ENCODE measurements at regions not wholly inside any gene's neighbourhood (a gene's known extent, or its start where the extent isn't known, plus 50 kb on each side); places are given as distances from the start of the nearest gene placed in this dataset.

- no peaks in the 10 kb centered on the region for H3K27me3 ChIP-seq
- H3K9me3 ChIP-seq: no peaks in the 10 kb centered on the region
- no peak overlapping the region for H3K27ac ChIP-seq
- H3K4me1 ChIP-seq: no peaks in the 10 kb centered on the region
- H3K4me3 ChIP-seq: no peak overlapping the region
- TF ChIP-seq CTCF (IDR thresholded peaks at IDR 0.05) (no peak), POLR2A (IDR thresholded peaks at IDR 0.05) (no peak)
- 85 to 92% methylated on average over 1 of the region's 1 CpG for WGBS, 2 donors
- no peaks in the 10 kb centered on the region for H3K36me3 ChIP-seq (replicated peaks in 1 of 2; ENCODE audit: insufficient read depth in 1 of 2, low read depth in 2 of 2)
- ATAC-seq (no peak), DNase-seq (no peak)
- intact Hi-C loops (cut with DNase I): no loop called here
Observed at GRCh38 chr3:16112910-16113504, 61.5 kb upstream of the GALNT15 start.

- H3K36me3 ChIP-seq (replicated peaks in 1 of 2; ENCODE audit: insufficient read depth in 1 of 2, low read depth in 2 of 2): no peaks in the 10 kb centered on the region
- ATAC-seq: no peak
- no peak overlapping the region for H3K27ac ChIP-seq
- WGBS, 2 donors: 97% methylated on average over 3 of the region's 3 CpGs
- intact Hi-C loops (cut with DNase I): no loop called here
- H3K4me1 ChIP-seq: no peaks in the 10 kb centered on the region
- TF ChIP-seq CTCF (IDR thresholded peaks at IDR 0.05): no peak
- no peak for TF ChIP-seq POLR2A (IDR thresholded peaks at IDR 0.05)
- no peak for DNase-seq
- no peak overlapping the region for H3K4me3 ChIP-seq
- H3K9me3 ChIP-seq: no peaks in the 10 kb centered on the region
- H3K27me3 ChIP-seq: no peaks in the 10 kb centered on the region
Observed at GRCh38 chr3:16113704-16114103, 60.8 kb upstream of the GALNT15 start.

GRCh38 chr3:16114429-16114828 lies 60.1 kb upstream of the GALNT15 start:
- no peak overlapping the region for H3K4me3 ChIP-seq
- WGBS, 2 donors: 73 to 80% methylated on average over 2 of the region's 2 CpGs
- no peaks in the 10 kb centered on the region for H3K27me3 ChIP-seq
- ATAC-seq: no peak
- no peaks in the 10 kb centered on the region for H3K4me1 ChIP-seq
- intact Hi-C loops (cut with DNase I): no loop called here
- TF ChIP-seq POLR2A (IDR thresholded peaks at IDR 0.05): no peak
- no peak for DNase-seq
- no peaks in the 10 kb centered on the region for H3K36me3 ChIP-seq (replicated peaks in 1 of 2; ENCODE audit: insufficient read depth in 1 of 2, low read depth in 2 of 2)
- no peaks in the 10 kb centered on the region for H3K9me3 ChIP-seq
- no peak overlapping the region for H3K27ac ChIP-seq

- H3K4me1 ChIP-seq: no peaks in the 10 kb centered on the region
Observed at GRCh38 chr3:16114930-16115329, 59.5 kb upstream of the GALNT15 start.

GRCh38 chr3:16118396-16118795 lies 56.1 kb upstream of the GALNT15 start:
- no peak for TF ChIP-seq POLR2A (IDR thresholded peaks at IDR 0.05)
- no peak for TF ChIP-seq CTCF (IDR thresholded peaks at IDR 0.05)
- ATAC-seq (no peak), DNase-seq (no peak)
- H3K27me3 ChIP-seq: no peaks in the 10 kb centered on the region
- 76 to 78% methylated on average over 6 to 8 of the region's 9 CpGs for WGBS, 2 donors
- no peak overlapping the region for H3K4me3 ChIP-seq
- H3K27ac ChIP-seq: no peak overlapping the region
- intact Hi-C loops (cut with DNase I): no loop called here
- no peaks in the 10 kb centered on the region for H3K4me1 ChIP-seq
- no peaks in the 10 kb centered on the region for H3K36me3 ChIP-seq (replicated peaks in 1 of 2; ENCODE audit: insufficient read depth in 1 of 2, low read depth in 2 of 2)
- H3K9me3 ChIP-seq: no peaks in the 10 kb centered on the region

More at GRCh38 chr3:16114930-16115329, 59.5 kb upstream of the GALNT15 start:
- Histone ChIP-seq H3K4me3 (no peak overlapping the region), H3K9me3 (no peaks in the 10 kb centered on the region), H3K27ac (no peak overlapping the region), H3K36me3 (replicated peaks in 1 of 2; ENCODE audit: insufficient read depth in 1 of 2, low read depth in 2 of 2) (no peaks in the 10 kb centered on the region), H3K27me3 (no peaks in the 10 kb centered on the region)
- WGBS, 2 donors: 42 to 53% methylated on average over 3 of the region's 3 CpGs
- intact Hi-C loops (cut with DNase I): no loop called here
- DNase-seq (no peak), ATAC-seq (no peak)
- TF ChIP-seq POLR2A (IDR thresholded peaks at IDR 0.05): no peak
- TF ChIP-seq CTCF (IDR thresholded peaks at IDR 0.05): no peak

All from body of pancreas (tissue), 4 donors.